Astrocyte (in vitro differentiated cells and primary cell): ENCODE measurements at regions not wholly inside any gene's neighbourhood (a gene's known extent, or its start where the extent isn't known, plus 50 kb on each side); places are given as distances from the start of the nearest gene placed in this dataset.

Source experiments
- EZH2 ChIP-seq: IDR thresholded peaks from 2 replicates; pipeline ENCODE4 v1.6.1; 2012; ENCODE audit warnings: mild to moderate bottlenecking, low read length, inconsistent platforms; ENCODE audit not compliant: insufficient read depth
- TF ChIP-seq, protein P1 (sequence below): IDR thresholded peaks from 2 replicates; pipeline ENCODE4 v1.5.1; 2011; ENCODE audit warnings: low read depth, mild to moderate bottlenecking, inconsistent platforms, low read length, moderate library complexity; ENCODE audit not compliant: insufficient read depth

- TF ChIP-seq, protein P1, sequence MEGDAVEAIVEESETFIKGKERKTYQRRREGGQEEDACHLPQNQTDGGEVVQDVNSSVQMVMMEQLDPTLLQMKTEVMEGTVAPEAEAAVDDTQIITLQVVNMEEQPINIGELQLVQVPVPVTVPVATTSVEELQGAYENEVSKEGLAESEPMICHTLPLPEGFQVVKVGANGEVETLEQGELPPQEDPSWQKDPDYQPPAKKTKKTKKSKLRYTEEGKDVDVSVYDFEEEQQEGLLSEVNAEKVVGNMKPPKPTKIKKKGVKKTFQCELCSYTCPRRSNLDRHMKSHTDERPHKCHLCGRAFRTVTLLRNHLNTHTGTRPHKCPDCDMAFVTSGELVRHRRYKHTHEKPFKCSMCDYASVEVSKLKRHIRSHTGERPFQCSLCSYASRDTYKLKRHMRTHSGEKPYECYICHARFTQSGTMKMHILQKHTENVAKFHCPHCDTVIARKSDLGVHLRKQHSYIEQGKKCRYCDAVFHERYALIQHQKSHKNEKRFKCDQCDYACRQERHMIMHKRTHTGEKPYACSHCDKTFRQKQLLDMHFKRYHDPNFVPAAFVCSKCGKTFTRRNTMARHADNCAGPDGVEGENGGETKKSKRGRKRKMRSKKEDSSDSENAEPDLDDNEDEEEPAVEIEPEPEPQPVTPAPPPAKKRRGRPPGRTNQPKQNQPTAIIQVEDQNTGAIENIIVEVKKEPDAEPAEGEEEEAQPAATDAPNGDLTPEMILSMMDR, result no peak
- TF ChIP-seq EZH2, result no peak
These were observed 151.0 kb downstream of the FAM43A start for GRCh38 chr3:194836661-194837060.
